GM20000 (cell line): ENCODE measurements at regions not wholly inside any gene's neighbourhood (a gene's known extent, or its start where the extent isn't known, plus 50 kb on each side); places are given as distances from the start of the nearest gene placed in this dataset.

Experiments used
- DNase-seq: peaks from one replicate; pipeline ENCODE4 v3.0.0; 2012; ENCODE audit warnings: low spot score
- TF ChIP-seq, protein P1 (sequence below): IDR thresholded peaks from 2 replicates; pipeline ENCODE4 v1.5.1; 2012; ENCODE audit warnings: mild to moderate bottlenecking, control low read depth; ENCODE audit errors: extremely low read depth, missing control alignments

DNA sequence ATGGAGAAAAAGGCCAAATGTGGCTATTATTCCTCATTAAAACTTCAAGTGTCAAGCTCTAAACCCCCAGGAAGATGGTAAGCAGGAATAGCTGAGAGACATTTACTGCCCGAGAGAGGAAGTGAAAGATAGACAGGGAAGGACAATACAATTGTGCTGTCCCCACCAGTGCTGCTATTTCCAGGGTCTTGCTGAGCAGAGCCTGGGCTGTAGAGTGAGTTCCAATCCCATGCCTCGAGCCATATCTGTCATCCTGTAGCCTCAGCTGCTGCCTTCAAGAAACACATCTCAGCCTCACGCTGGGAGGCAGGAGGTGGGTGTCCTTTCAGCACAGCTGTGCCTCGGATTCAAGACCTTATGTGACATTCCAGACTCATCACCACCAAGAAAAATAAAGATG lies 114.0 kb downstream of the RPAP3 start:
- DNase-seq, result no peak
- TF ChIP-seq, protein P1, sequence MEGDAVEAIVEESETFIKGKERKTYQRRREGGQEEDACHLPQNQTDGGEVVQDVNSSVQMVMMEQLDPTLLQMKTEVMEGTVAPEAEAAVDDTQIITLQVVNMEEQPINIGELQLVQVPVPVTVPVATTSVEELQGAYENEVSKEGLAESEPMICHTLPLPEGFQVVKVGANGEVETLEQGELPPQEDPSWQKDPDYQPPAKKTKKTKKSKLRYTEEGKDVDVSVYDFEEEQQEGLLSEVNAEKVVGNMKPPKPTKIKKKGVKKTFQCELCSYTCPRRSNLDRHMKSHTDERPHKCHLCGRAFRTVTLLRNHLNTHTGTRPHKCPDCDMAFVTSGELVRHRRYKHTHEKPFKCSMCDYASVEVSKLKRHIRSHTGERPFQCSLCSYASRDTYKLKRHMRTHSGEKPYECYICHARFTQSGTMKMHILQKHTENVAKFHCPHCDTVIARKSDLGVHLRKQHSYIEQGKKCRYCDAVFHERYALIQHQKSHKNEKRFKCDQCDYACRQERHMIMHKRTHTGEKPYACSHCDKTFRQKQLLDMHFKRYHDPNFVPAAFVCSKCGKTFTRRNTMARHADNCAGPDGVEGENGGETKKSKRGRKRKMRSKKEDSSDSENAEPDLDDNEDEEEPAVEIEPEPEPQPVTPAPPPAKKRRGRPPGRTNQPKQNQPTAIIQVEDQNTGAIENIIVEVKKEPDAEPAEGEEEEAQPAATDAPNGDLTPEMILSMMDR, result no peak

- TF ChIP-seq, protein P1, result no peak
- DNase-seq, result no peak
Observed at GRCh38 chr12:47591361-47591791, 114.5 kb downstream of the RPAP3 start.

GRCh38 chr12:47590771-47591360 lies 115.0 kb downstream of the RPAP3 start:
- no peak for DNase-seq
- TF ChIP-seq, protein P1, result no peak

DNA sequence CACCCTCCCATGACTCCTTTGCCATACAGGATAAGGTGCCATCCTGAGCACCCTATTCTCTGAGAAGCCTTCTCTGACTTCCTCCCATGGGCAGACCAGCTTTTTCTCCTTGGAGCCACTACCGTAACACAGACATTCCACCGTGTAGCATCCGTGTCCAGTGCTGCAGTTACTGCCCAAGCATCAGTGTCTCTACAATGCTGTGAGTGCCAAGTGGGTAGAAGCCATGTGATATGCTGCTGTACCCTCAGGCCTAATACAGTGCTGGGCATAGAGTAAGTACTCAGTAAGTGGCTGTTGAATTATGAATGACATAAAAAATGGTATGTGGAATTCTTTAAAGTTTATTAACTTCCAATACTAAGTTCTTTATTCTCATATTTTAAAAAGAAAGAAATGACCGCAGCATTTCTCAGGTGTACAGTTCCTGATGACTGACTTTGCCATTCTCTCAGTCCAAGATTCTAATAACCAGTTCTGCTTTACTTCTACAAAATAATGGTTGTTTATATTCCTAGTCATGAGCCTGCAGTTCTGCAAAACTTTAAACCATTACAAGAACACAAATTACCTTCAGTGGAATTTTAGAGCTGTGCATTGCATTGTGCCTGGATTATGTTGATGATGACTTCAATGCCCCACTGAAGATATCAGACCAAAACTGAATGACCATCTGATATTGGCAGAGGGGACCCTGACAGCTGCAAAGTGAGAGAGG lies 118.7 kb downstream of the RPAP3 start:
- TF ChIP-seq, protein P1, result no peak
- no peak for DNase-seq

- no peak for DNase-seq
- TF ChIP-seq, protein P1, result no peak
Observed at GRCh38 chr12:47585507-47585906, 120.3 kb downstream of the RPAP3 start.

DNA sequence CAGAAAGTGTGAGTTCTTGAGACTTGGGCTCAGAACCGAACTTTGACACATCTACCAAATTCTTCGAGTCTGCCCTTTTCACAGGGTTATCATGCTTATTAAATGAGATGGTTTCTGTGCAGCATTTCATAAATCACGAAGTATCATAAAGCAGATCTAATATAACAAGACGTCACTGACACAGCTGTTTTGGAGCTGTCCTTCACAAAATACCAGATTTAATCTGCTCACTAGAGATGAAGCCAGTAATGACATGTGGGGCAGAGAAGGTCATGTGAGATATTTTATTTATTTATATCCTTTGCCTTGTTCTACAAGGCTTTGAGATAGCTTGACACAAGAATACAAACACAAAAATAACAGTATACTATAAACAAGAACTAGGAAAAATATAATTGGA lies 127.0 kb downstream of the RPAP3 start:
- TF ChIP-seq, protein P1, result no peak
- DNase-seq, result no peak

DNA sequence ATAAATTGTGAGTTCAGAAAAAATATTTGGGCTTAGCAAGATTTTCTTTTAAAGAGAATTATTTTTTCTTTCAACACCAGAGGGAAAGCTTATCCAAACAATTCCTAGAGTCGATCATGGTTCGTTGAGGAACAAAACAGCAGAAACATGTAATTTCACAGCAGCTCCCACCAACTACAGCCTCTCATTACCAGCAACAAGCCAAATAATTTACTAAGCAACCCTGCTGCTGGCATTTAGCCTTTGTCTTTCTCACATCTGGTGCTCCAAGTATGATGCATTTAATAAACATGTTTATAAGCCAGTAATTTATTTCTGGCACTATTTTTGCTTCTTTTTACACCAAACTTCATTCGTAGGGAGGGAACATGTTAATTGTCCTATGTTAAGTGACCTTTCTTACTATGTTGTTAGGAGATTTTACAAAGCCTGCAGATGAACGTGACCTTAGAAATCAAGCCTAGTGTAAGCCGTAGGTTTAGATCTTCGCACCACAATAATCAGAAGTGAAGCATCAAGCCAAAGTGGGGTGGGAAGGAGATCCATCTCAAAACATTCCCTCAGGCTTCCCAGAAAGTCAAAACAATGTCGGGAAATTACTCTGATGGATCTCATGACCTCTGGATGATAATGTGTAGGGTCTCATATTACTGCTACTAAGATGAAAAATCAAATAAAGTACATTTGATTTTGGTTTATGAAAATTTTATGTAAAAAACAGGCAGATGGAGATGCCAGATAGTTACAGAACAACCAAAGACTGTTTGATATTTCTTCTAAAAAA lies 128.4 kb downstream of the RPAP3 start:
- DNase-seq, result no peak
- TF ChIP-seq, protein P1, result no peak
